ENCODE measurements at regions not wholly inside any gene's neighbourhood (a gene's known extent, or its start where the extent isn't known, plus 50 kb on each side); places are given as distances from the start of the nearest gene placed in this dataset.

- no peaks in the 10 kb centered on the region for H3K27me3 ChIP-seq (ENCODE audit: insufficient read depth, insufficient read length)
- DNase-seq (ENCODE audit: low read depth, low spot score) = no peak
- H3K9ac ChIP-seq (ENCODE audit: insufficient read length, low read depth) = no peak overlapping the region
- no peak for TF ChIP-seq ZNF274 (IDR thresholded peaks at IDR 0.05; ENCODE audit: low read depth, low read length)
- no peak for TF ChIP-seq YY1 (IDR thresholded peaks at IDR 0.05; ENCODE audit: insufficient read depth, insufficient read length)
- no peak for TF ChIP-seq SUZ12 (IDR thresholded peaks at IDR 0.05; ENCODE audit: extremely low read depth, insufficient read depth, insufficient read length)
- H3K9me3 ChIP-seq (ENCODE audit: insufficient read depth, low read length) = no peaks in the 10 kb centered on the region
- H3K4me3 ChIP-seq (ENCODE audit: insufficient read length, low read depth) = no peak overlapping the region
- H3K4me1 ChIP-seq (ENCODE audit: insufficient read depth, insufficient read length) = no peaks in the 10 kb centered on the region
- H3K36me3 ChIP-seq (ENCODE audit: insufficient read depth, insufficient read length, low read length) = no peaks in the 10 kb centered on the region
Measured at GRCh38 chr2:222115296-222115695, 183.5 kb downstream of the PAX3 start.

DNA sequence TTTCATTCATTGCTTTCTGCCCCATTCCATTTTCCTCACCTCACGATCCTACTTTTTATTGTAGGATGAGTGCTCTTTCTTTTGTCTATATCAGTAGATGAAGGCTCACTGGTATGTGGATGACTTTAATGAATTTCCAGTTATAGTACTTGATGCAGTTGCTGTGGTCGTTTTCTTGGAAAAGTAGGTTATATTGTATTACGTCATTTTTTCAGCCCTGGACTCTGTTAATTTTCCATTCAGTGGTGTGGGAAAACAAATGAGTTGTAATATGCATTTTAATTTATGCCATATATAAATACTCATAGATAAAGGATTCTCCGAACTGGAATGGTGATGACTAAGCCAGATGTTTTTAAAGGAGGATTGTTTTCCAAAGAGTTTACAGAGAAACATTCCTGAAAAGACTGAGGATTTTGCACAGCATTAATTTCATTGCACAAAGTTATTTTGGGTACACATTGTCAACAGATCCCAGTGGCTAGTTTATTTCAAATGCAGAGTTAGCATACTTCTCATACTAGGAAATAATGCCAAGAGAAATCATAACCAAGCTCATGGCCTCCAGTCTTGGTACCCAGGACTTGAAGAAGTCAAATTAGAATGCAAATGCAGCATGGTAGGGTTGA is 189.7 kb downstream of the PAX3 start:
- no peak for DNase-seq (ENCODE audit: low read depth, low spot score)

DNA sequence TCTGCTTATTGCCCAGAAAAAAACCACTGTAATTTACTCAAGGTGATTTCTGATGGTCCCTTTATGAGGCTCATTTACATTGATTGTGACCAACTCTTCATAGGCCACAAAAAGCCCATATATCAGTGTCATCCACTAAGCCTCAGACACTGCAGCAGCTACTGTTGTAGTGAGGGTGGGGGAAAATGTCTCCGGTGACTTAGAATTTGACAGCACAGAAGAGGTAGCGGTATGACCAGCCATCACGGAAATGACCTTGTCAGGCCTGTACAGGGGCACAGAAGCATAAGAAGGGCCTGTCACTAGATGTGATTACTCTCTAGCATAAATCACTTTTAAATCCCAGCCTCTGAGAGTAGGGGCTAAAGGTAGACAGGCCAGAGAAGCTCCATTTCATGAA is 190.3 kb downstream of the PAX3 start:
- H3K4me3 ChIP-seq (ENCODE audit: insufficient read length, low read depth) = no peak overlapping the region
- no peak for DNase-seq (ENCODE audit: low read depth, low spot score)
- no peaks in the 10 kb centered on the region for H3K36me3 ChIP-seq (ENCODE audit: insufficient read depth, insufficient read length, low read length)
- H3K4me1 ChIP-seq (ENCODE audit: insufficient read depth, insufficient read length) = no peaks in the 10 kb centered on the region
- H3K27me3 ChIP-seq (ENCODE audit: insufficient read depth, insufficient read length) = no peaks in the 10 kb centered on the region
- no peak overlapping the region for H3K9ac ChIP-seq (ENCODE audit: insufficient read length, low read depth)
- TF ChIP-seq SUZ12 (IDR thresholded peaks at IDR 0.05; ENCODE audit: extremely low read depth, insufficient read depth, insufficient read length) (no peak), YY1 (IDR thresholded peaks at IDR 0.05; ENCODE audit: insufficient read depth, insufficient read length) (no peak), ZNF274 (IDR thresholded peaks at IDR 0.05; ENCODE audit: low read depth, low read length) (no peak)
- H3K9me3 ChIP-seq (ENCODE audit: insufficient read depth, low read length) = no peaks in the 10 kb centered on the region

More for the DNA sequence above, 189.7 kb downstream of the PAX3 start:
- TF ChIP-seq ZNF274 (IDR thresholded peaks at IDR 0.05; ENCODE audit: low read depth, low read length) (no peak), YY1 (IDR thresholded peaks at IDR 0.05; ENCODE audit: insufficient read depth, insufficient read length) (no peak), SUZ12 (IDR thresholded peaks at IDR 0.05; ENCODE audit: extremely low read depth, insufficient read depth, insufficient read length) (no peak)
- Histone ChIP-seq H3K36me3 (ENCODE audit: insufficient read depth, insufficient read length, low read length) (no peaks in the 10 kb centered on the region), H3K9me3 (ENCODE audit: insufficient read depth, low read length) (no peaks in the 10 kb centered on the region), H3K27me3 (ENCODE audit: insufficient read depth, insufficient read length) (no peaks in the 10 kb centered on the region), H3K4me1 (ENCODE audit: insufficient read depth, insufficient read length) (no peaks in the 10 kb centered on the region), H3K4me3 (ENCODE audit: insufficient read length, low read depth) (no peak overlapping the region), H3K9ac (ENCODE audit: insufficient read length, low read depth) (no peak overlapping the region)

DNA sequence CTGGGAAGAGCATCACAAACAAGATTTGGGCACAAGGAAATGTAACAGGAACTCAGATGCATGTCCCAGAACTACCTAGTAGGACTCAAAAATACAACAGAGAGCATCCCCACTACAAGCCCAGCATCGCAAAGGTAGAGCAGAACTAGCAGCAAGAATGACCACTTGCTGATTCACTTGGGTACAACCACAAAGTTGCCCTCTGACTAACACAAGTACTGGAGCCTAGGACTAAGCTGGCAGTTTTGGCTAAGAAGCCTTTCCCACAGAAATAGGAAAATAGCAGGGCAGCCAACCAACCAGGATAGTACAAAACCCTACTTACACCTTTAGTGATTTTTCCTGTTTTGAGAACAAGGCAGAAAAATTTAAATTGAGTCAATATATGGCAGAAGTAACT is 193.8 kb downstream of the PAX3 start:
- Histone ChIP-seq H3K36me3 (ENCODE audit: insufficient read depth, insufficient read length, low read length) (no peaks in the 10 kb centered on the region), H3K27me3 (ENCODE audit: insufficient read depth, insufficient read length) (no peaks in the 10 kb centered on the region)
- TF ChIP-seq SUZ12 (IDR thresholded peaks at IDR 0.05; ENCODE audit: extremely low read depth, insufficient read depth, insufficient read length) = no peak
- TF ChIP-seq YY1 (IDR thresholded peaks at IDR 0.05; ENCODE audit: insufficient read depth, insufficient read length) = no peak
- no peak for TF ChIP-seq ZNF274 (IDR thresholded peaks at IDR 0.05; ENCODE audit: low read depth, low read length)

GRCh38 chr2:222102575-222103349 is 196.0 kb downstream of the PAX3 start:
- Histone ChIP-seq H3K9ac (ENCODE audit: insufficient read length, low read depth) (no peak overlapping the region), H3K9me3 (ENCODE audit: insufficient read depth, low read length) (no peaks in the 10 kb centered on the region), H3K27me3 (ENCODE audit: insufficient read depth, insufficient read length) (no peaks in the 10 kb centered on the region), H3K4me3 (ENCODE audit: insufficient read length, low read depth) (no peak overlapping the region), H3K4me1 (ENCODE audit: insufficient read depth, insufficient read length) (no peaks in the 10 kb centered on the region), H3K36me3 (ENCODE audit: insufficient read depth, insufficient read length, low read length) (no peaks in the 10 kb centered on the region)
- TF ChIP-seq ZNF274 (IDR thresholded peaks at IDR 0.05; ENCODE audit: low read depth, low read length) (no peak), SUZ12 (IDR thresholded peaks at IDR 0.05; ENCODE audit: extremely low read depth, insufficient read depth, insufficient read length) (no peak), YY1 (IDR thresholded peaks at IDR 0.05; ENCODE audit: insufficient read depth, insufficient read length) (no peak)
- no peak for DNase-seq (ENCODE audit: low read depth, low spot score)

More for the DNA sequence above, 193.8 kb downstream of the PAX3 start:
- Histone ChIP-seq H3K4me1 (ENCODE audit: insufficient read depth, insufficient read length) (no peaks in the 10 kb centered on the region), H3K9me3 (ENCODE audit: insufficient read depth, low read length) (no peaks in the 10 kb centered on the region), H3K4me3 (ENCODE audit: insufficient read length, low read depth) (no peak overlapping the region), H3K9ac (ENCODE audit: insufficient read length, low read depth) (no peak overlapping the region)
- no peak for DNase-seq (ENCODE audit: low read depth, low spot score)

DNA sequence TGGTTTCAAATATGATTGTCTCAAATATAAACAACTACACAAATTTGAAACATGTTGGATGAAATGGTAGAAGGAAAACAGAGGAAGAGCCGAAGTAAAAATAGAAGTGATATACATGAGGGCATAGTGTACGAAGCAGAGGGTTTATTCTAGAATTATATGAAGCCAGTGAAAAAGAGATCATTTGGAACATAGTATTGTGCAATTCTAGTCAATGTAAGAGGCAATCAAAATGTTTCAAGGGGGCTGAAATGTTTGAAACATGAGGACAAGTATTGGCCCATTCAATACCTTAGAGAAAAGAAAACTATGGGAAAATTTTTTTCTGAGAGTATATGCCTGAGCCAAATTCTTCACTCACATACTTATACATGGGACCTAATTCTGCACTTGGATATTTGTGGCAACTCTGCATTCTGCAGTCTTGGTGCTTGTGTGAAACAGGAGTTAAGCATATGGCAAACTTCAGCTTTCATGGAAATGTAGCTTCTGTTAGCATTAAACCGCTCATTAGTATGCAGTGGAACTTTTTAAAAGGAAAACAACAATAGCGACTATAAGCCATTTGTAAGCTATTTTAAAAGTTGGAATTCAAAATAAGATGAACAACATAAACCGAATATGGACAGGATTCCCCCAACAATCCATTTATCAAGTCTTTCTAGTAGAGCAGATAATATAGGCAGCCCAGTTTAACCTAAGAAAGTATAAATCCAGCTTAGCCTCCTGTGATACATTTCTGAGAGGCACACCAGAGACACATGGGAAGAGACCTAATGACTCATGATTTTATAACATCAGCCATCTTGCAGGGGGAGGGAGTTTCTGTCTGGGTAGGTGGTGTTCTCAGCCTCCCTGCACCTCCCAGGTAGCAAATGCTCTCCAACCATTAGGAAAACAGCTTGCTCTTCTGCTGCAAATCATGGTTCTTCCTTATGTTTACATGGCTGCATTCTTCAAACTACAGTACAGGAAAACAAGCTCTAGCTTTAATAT is 197.8 kb downstream of the PAX3 start:
- no peaks in the 10 kb centered on the region for H3K4me1 ChIP-seq (ENCODE audit: insufficient read depth, insufficient read length)
- H3K27me3 ChIP-seq (ENCODE audit: insufficient read depth, insufficient read length) = no peaks in the 10 kb centered on the region
- DNase-seq (ENCODE audit: low read depth, low spot score) = no peak
- H3K9ac ChIP-seq (ENCODE audit: insufficient read length, low read depth) = no peak overlapping the region
- H3K36me3 ChIP-seq (ENCODE audit: insufficient read depth, insufficient read length, low read length) = no peaks in the 10 kb centered on the region
- H3K4me3 ChIP-seq (ENCODE audit: insufficient read length, low read depth) = no peak overlapping the region
- no peaks in the 10 kb centered on the region for H3K9me3 ChIP-seq (ENCODE audit: insufficient read depth, low read length)
- no peak for TF ChIP-seq YY1 (IDR thresholded peaks at IDR 0.05; ENCODE audit: insufficient read depth, insufficient read length)
- TF ChIP-seq SUZ12 (IDR thresholded peaks at IDR 0.05; ENCODE audit: extremely low read depth, insufficient read depth, insufficient read length) = no peak
- no peak for TF ChIP-seq ZNF274 (IDR thresholded peaks at IDR 0.05; ENCODE audit: low read depth, low read length)
